HFF-Myc (cell line): ENCODE measurements at regions not wholly inside any gene's neighbourhood (a gene's known extent, or its start where the extent isn't known, plus 50 kb on each side); places are given as distances from the start of the nearest gene placed in this dataset.
"Not testable (repeated sequence)": the region's sequence is repeated elsewhere in the genome, so short reads cannot be mapped to it uniquely, and the experiment has no call there.

Experiments used
- DNase-seq: peaks from one replicate; pipeline ENCODE4 v3.0.0-alpha.2; 2011; ENCODE audit warnings: low read depth; ENCODE audit errors: extremely low read depth
- H3K4me3 ChIP-seq: replicated peaks from 2 replicates; pipeline ENCODE4 v1.5.1; 2011; ENCODE audit warnings: low read depth, mild to moderate bottlenecking, control low read depth, low read length
- TF ChIP-seq, protein P1 (sequence below): IDR thresholded peaks from 2 replicates; pipeline ENCODE4 v1.5.1; 2012; ENCODE audit warnings: mild to moderate bottlenecking, low read depth, low read length, control low read depth; ENCODE audit errors: missing control alignments

DNA sequence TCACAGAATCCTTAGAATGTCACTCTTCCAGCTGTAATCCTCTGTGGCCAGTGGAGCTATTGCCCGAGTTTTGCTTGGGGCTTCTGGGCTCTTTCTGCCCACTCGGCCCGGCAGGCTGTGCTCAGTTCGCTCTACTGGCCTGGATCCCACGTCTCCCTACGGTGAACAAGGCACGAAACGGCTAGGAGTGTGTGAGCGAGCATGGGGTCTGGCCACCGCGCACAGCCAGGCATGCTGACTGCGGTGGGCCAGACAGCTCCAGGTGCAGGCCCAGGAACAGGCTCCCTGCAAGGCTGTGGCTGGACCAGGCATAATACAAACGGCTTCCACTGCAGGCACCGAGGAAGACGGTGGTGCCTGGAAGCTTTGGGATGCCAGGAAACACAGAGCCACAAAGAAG is 2035.5 kb upstream of the ACO1 start:
- no peak overlapping the region for H3K4me3 ChIP-seq
- no peak for DNase-seq
- TF ChIP-seq, protein P1, sequence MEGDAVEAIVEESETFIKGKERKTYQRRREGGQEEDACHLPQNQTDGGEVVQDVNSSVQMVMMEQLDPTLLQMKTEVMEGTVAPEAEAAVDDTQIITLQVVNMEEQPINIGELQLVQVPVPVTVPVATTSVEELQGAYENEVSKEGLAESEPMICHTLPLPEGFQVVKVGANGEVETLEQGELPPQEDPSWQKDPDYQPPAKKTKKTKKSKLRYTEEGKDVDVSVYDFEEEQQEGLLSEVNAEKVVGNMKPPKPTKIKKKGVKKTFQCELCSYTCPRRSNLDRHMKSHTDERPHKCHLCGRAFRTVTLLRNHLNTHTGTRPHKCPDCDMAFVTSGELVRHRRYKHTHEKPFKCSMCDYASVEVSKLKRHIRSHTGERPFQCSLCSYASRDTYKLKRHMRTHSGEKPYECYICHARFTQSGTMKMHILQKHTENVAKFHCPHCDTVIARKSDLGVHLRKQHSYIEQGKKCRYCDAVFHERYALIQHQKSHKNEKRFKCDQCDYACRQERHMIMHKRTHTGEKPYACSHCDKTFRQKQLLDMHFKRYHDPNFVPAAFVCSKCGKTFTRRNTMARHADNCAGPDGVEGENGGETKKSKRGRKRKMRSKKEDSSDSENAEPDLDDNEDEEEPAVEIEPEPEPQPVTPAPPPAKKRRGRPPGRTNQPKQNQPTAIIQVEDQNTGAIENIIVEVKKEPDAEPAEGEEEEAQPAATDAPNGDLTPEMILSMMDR = no peak

GRCh38 chr9:30349526-30350513 is 2034.6 kb upstream of the ACO1 start:
- no peak for DNase-seq
- TF ChIP-seq, protein P1 = no peak
- H3K4me3 ChIP-seq = no peak overlapping the region

DNA sequence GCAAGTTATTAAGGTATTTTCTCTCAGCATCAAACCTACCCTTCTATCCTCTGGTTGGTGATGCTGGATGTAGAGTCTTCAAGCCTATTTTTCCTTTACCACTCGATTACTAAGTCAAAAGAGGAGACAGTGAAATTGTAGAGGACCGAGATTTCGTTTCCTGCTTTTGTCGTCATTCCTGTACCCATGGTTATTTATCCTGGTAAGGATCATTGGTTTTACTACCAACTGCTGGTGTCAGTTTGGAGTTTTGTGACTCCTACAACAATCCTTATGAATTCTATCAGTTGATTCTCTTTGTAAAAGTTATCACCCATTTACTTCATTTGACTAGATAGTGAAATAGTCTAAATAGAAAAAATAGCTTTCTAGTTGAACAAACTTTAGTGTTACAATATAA is 2028.2 kb upstream of the ACO1 start:
- DNase-seq = no peak
- H3K4me3 ChIP-seq = no peak overlapping the region
- TF ChIP-seq, protein P1 = no peak

DNA sequence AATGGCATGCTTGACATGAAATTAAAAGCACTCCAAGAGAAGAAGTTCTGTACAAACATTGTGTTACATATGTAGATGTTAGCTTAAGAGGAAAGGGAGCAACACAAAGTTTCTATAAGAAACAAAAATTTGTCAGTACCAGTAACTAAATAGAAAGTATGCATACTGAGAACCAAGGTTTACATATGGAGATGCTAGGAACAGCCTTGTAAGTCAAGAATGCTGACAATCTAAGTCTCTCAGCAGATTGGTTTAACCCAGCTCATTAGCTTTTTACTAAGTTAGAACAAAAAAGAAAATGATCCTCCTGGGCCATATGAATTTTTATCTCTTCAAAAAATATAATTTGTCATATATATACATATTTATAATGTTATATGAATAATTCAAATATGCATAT is 2022.1 kb upstream of the ACO1 start:
- DNase-seq = no peak
- TF ChIP-seq, protein P1 = no peak
- H3K4me3 ChIP-seq = no peak overlapping the region

GRCh38 chr9:30366140-30366539 is 2018.3 kb upstream of the ACO1 start:
- DNase-seq, H3K4me3 ChIP-seq: not testable (repeated sequence)

GRCh38 chr9:30382271-30382670 is 2002.2 kb upstream of the ACO1 start:
- TF ChIP-seq, protein P1 = no peak
- no peak overlapping the region for H3K4me3 ChIP-seq
- no peak for DNase-seq

GRCh38 chr9:30410273-30410672 is 1974.2 kb upstream of the ACO1 start:
- no peak overlapping the region for H3K4me3 ChIP-seq
- TF ChIP-seq, protein P1 = no peak
- DNase-seq = no peak
